GM12865 (cell line): ENCODE measurements at regions not wholly inside any gene's neighbourhood (a gene's known extent, or its start where the extent isn't known, plus 50 kb on each side); places are given as distances from the start of the nearest gene placed in this dataset.
A peak's percentile ranks its signal among the peaks of the same experiment; 100 is the strongest.

Experiments
- DNase-seq: peaks from one replicate; pipeline ENCODE4 v3.0.0; 2010; ENCODE audit warnings: low read depth
- H3K4me3 ChIP-seq: 2 replicates; pipeline ENCODE4 v1.5.1; 2011; ENCODE audit warnings: mild to moderate bottlenecking, low read depth, low read length, control low read depth
- TF ChIP-seq, protein P1 (sequence below): IDR thresholded peaks from 2 replicates; pipeline ENCODE4 v1.5.1; 2011; ENCODE audit warnings: low read length, control low read depth, low read depth, inconsistent platforms; ENCODE audit not compliant: insufficient read depth; ENCODE audit errors: missing control alignments

DNA sequence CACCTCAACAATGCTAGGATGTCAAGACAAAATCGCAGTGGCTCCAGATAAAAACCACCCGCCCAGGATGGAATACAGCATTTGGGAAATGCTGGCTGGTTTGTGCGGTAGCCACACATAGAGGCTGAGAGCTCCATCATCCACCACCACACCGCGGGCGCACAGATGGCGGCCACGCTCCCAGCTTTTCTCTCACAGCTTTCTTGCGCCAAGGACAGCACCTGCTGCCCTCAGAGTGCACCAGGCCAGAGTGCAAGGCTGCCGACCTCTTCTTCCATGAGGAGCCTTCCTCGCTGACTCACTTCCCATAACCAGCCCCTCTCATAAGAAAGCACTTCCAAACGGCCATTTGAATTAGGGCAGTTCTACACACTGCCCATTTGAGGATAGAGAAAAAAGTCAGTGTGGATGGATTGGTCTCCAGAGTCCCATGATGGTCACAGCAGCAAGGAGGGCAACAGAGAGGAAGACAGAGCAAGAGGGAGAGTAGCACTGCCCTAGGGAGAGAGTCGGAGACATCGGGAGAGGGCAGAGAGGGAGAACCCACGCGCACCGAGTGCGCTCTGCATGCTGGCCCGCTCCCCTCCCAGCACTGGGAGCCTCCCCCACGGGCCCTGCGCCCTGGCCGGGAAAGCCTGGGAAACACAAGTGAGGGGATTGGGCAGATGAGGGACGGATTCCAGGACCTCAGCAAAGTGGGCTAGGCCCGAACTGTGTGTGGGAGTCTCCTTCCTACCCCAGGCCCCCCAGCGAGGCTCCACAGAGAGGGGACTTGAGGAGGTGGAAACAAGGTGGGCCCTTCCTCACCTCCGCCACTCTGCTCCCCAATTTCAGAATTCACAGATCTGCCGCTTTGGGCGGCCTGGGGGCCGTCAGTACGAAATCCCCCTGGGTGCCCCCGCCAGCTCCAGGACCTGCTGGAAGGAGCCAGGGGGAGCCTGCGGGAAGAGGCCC, 156.9 kb downstream of the USP12 start:
- TF ChIP-seq, protein P1, sequence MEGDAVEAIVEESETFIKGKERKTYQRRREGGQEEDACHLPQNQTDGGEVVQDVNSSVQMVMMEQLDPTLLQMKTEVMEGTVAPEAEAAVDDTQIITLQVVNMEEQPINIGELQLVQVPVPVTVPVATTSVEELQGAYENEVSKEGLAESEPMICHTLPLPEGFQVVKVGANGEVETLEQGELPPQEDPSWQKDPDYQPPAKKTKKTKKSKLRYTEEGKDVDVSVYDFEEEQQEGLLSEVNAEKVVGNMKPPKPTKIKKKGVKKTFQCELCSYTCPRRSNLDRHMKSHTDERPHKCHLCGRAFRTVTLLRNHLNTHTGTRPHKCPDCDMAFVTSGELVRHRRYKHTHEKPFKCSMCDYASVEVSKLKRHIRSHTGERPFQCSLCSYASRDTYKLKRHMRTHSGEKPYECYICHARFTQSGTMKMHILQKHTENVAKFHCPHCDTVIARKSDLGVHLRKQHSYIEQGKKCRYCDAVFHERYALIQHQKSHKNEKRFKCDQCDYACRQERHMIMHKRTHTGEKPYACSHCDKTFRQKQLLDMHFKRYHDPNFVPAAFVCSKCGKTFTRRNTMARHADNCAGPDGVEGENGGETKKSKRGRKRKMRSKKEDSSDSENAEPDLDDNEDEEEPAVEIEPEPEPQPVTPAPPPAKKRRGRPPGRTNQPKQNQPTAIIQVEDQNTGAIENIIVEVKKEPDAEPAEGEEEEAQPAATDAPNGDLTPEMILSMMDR: no peak
- no peak for DNase-seq
- no peak overlapping the region for H3K4me3 ChIP-seq

DNA sequence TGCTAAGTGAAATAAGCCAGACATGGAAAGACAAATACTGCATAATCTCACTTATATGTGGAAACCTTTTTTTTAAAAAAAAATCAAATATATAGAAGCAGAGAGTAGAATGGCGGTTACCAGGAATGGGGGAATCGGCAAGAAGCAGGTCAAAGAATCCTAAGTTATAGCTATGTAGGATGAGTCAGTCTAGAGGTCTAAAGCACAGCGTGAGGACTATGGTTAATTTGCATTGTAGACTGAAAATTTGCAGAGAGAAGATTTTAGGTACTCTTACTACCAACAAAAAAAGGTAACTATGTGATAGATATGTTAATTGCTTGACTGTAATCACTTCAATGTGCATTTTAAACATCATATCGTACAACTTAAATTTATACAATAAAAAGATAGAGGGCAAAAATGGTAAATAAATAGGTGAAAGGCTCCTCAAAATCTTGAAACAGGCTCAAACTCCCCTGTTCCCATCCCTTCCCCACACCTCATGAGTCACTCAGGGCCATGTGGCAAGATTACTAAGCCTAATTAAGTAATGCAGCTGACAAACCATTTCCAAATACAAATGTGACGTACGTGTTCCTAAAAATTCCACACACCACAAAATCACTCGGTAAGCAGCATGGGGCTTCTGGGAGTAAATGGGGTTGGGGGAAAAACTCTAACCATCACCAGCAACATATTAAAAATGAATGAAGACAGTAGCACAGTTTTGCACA, 159.0 kb downstream of the USP12 start:
- DNase-seq: no peak
- no peak overlapping the region for H3K4me3 ChIP-seq
- TF ChIP-seq, protein P1: no peak

DNA sequence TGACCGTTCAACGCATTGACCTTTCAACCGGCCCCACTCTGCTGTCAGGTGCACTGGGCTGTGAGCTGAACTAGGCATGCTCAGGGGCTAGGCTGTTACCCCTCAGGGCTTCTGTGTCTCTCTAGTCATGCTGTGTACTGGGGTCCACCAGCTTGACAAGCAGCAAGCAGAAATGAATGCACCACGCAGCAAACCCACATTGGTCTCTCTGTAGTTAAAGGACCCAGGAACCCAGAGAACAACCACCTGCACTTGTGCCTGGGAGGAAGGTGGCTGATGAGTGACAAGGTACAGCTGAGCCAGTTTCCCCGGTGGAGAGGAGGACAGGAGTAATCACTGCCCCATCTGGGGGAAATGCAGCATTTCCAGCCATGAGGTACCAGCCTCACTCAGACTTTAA, 159.9 kb downstream of the USP12 start:
- TF ChIP-seq, protein P1: no peak
- H3K4me3 ChIP-seq: no peak overlapping the region
- DNase-seq: no peak

DNA sequence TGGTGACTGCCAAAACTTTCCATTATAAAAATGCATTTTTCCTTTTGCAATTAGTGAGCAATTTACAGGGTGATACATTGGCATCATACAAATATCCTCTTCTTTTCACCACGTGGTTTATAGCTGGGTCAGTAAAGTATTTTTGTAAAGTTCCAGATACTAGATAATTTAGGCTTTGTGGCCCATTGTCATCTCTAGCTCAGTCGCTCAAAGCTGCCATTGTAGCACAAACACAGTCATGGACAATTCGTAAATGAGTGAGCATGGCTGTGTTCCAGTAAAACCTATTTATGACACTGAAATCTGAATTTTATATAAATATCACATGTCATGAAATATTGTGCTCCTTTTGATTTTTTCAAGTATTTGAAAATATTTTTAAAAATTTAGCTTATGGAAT, 162.9 kb downstream of the USP12 start:
- no peak overlapping the region for H3K4me3 ChIP-seq
- TF ChIP-seq, protein P1: no peak
- no peak for DNase-seq

DNA sequence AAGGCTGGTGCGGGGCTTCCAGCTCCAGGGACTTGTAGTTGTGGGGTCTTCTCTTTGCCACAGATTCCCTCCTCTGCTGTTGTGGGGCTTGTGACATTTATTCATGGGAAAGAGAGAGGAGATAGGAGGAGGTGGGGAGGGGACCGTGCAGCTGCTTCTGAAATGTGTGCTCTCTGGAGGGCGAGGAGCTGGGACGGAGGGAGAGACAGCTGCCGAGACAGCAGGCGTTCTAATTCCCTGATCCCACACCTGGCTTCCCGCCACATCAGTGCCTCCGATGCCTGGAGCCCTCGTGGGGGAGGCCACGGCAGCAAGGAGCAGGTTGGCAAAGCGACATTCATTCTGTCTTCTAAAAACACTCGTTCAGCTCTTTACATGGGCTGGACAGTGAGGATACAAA, 164.4 kb downstream of the USP12 start:
- no peak overlapping the region for H3K4me3 ChIP-seq
- no peak for DNase-seq
- TF ChIP-seq, protein P1: no peak

DNA sequence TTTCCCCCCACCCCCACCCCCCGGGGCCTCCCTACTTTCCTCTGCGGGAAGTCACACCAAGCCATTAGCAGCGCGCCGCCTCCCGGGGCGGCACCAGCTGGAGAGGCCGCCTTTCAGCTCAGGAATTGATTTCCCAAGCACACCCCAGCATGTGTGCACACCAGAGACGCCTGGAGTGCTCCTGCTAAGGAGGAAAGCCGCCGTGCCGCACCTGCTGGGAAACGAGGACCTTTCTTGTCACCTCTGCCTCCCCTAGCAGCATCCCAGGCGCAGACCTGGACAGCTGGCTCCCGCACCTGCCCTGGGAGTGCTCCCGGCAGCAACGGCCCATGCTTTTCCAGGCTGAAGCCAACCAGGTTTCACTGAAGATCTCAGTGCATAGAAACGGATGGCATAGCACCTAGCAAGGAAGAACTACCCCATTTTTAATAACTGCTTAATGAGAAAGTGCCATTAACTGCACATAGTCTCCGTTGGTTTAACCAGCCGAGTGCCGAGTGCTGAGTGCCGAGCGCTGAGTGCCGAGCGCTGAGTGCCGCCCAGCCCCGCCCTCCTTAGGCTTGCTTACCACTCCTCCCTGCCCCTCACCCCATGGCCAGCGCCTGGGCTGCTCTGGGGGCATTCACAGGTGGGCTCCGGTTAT, 165.0 kb downstream of the USP12 start:
- no peak for DNase-seq
- peak overlapping the region; percentile 4 for H3K4me3 ChIP-seq
- TF ChIP-seq, protein P1: no peak
